ENCODE measurements at regions not wholly inside any gene's neighbourhood (a gene's known extent, or its start where the extent isn't known, plus 50 kb on each side); places are given as distances from the start of the nearest gene placed in this dataset.

GRCh38 chr3:72334681-72335457 lies 513.4 kb downstream of the SHQ1 start:
- no peak overlapping the region for H3K4me3 ChIP-seq (ENCODE audit: low read depth, low read length)
- H3K27me3 ChIP-seq (ENCODE audit: control insufficient read depth, insufficient read depth, low read length), result peaks cover 11% of the 10 kb centered on the region
- H3K9me3 ChIP-seq (ENCODE audit: control insufficient read depth, insufficient read depth, low read length), result no peaks in the 10 kb centered on the region
- peaks cover 44% of the 10 kb centered on the region for H3K4me1 ChIP-seq (ENCODE audit: control insufficient read depth, insufficient read depth, low read length)
- WGBS (ENCODE audit: insufficient coverage), result 57% methylated on average over 11 of the region's 14 CpGs
- DNase-seq (ENCODE audit: low read depth in 4 of 6, low spot score in 6 of 6), result peak in 3 of 6 donors; percentile 24 to 78 (median 73)
- no peak overlapping the region for H3K27ac ChIP-seq (ENCODE audit: low read depth, low read length)
- H3K36me3 ChIP-seq (ENCODE audit: control insufficient read depth, insufficient read depth, low read length), result no peaks in the 10 kb centered on the region

- peaks cover 11% of the 10 kb centered on the region for H3K27me3 ChIP-seq (ENCODE audit: control insufficient read depth, insufficient read depth, low read length)
- no peak overlapping the region for H3K4me3 ChIP-seq (ENCODE audit: low read depth, low read length)
- peaks cover 50% of the 10 kb centered on the region for H3K4me1 ChIP-seq (ENCODE audit: control insufficient read depth, insufficient read depth, low read length)
- no CpG with 5 or more reads among the region's 4 CpGs for WGBS (ENCODE audit: insufficient coverage)
- DNase-seq (ENCODE audit: low read depth in 4 of 6, low spot score in 6 of 6), result no peak
- H3K36me3 ChIP-seq (ENCODE audit: control insufficient read depth, insufficient read depth, low read length), result no peaks in the 10 kb centered on the region
- H3K9me3 ChIP-seq (ENCODE audit: control insufficient read depth, insufficient read depth, low read length), result no peaks in the 10 kb centered on the region
- H3K27ac ChIP-seq (ENCODE audit: low read depth, low read length), result no peak overlapping the region
Measured at GRCh38 chr3:72332689-72333088, 515.6 kb downstream of the SHQ1 start.

- H3K4me3 ChIP-seq (ENCODE audit: low read depth, low read length), result no peak overlapping the region
- no peaks in the 10 kb centered on the region for H3K9me3 ChIP-seq (ENCODE audit: control insufficient read depth, insufficient read depth, low read length)
- no peak overlapping the region for H3K27ac ChIP-seq (ENCODE audit: low read depth, low read length)
- DNase-seq (ENCODE audit: low read depth in 4 of 6, low spot score in 6 of 6), result no peak
- no peaks in the 10 kb centered on the region for H3K36me3 ChIP-seq (ENCODE audit: control insufficient read depth, insufficient read depth, low read length)
- peaks cover 10% of the 10 kb centered on the region for H3K27me3 ChIP-seq (ENCODE audit: control insufficient read depth, insufficient read depth, low read length)
- 87% methylated on average over 3 of the region's 5 CpGs for WGBS (ENCODE audit: insufficient coverage)
- peaks cover 47% of the 10 kb centered on the region for H3K4me1 ChIP-seq (ENCODE audit: control insufficient read depth, insufficient read depth, low read length)
Measured at GRCh38 chr3:72332036-72332435, 516.2 kb downstream of the SHQ1 start.

GRCh38 chr3:72331076-72331475 lies 517.2 kb downstream of the SHQ1 start:
- whole genome bisulfite sequencing (ENCODE audit: insufficient coverage), result 49% methylated on average over 5 of the region's 6 CpGs
- H3K4me1 ChIP-seq (ENCODE audit: control insufficient read depth, insufficient read depth, low read length), result peaks cover 37% of the 10 kb centered on the region
- H3K4me3 ChIP-seq (ENCODE audit: low read depth, low read length), result no peak overlapping the region
- H3K27ac ChIP-seq (ENCODE audit: low read depth, low read length), result no peak overlapping the region
- H3K27me3 ChIP-seq (ENCODE audit: control insufficient read depth, insufficient read depth, low read length), result peaks cover 4% of the 10 kb centered on the region
- H3K9me3 ChIP-seq (ENCODE audit: control insufficient read depth, insufficient read depth, low read length), result no peaks in the 10 kb centered on the region
- DNase-seq (ENCODE audit: low read depth in 4 of 6, low spot score in 6 of 6), result peak in 1 of 6 donors; percentile 30
- H3K36me3 ChIP-seq (ENCODE audit: control insufficient read depth, insufficient read depth, low read length), result no peaks in the 10 kb centered on the region

GRCh38 chr3:72329354-72329753 lies 518.9 kb downstream of the SHQ1 start:
- Histone ChIP-seq H3K27ac (ENCODE audit: low read depth, low read length) (no peak overlapping the region), H3K9me3 (ENCODE audit: control insufficient read depth, insufficient read depth, low read length) (no peaks in the 10 kb centered on the region), H3K27me3 (ENCODE audit: control insufficient read depth, insufficient read depth, low read length) (peaks cover 3% of the 10 kb centered on the region), H3K4me1 (ENCODE audit: control insufficient read depth, insufficient read depth, low read length) (peaks cover 25% of the 10 kb centered on the region), H3K4me3 (ENCODE audit: low read depth, low read length) (no peak overlapping the region), H3K36me3 (ENCODE audit: control insufficient read depth, insufficient read depth, low read length) (no peaks in the 10 kb centered on the region)
- 15% methylated on average over 7 of the region's 10 CpGs for WGBS (ENCODE audit: insufficient coverage)
- peak in 5 of 6 donors; percentile 51 to 95 (median 75) for DNase-seq (ENCODE audit: low read depth in 4 of 6, low spot score in 6 of 6)

GRCh38 chr3:72328755-72329277 lies 519.4 kb downstream of the SHQ1 start:
- peaks cover 3% of the 10 kb centered on the region for H3K27me3 ChIP-seq (ENCODE audit: control insufficient read depth, insufficient read depth, low read length)
- no peak overlapping the region for H3K4me3 ChIP-seq (ENCODE audit: low read depth, low read length)
- H3K27ac ChIP-seq (ENCODE audit: low read depth, low read length), result no peak overlapping the region
- H3K9me3 ChIP-seq (ENCODE audit: control insufficient read depth, insufficient read depth, low read length), result no peaks in the 10 kb centered on the region
- WGBS (ENCODE audit: insufficient coverage), result 53% methylated on average over 5 of the region's 6 CpGs
- H3K36me3 ChIP-seq (ENCODE audit: control insufficient read depth, insufficient read depth, low read length), result no peaks in the 10 kb centered on the region
- H3K4me1 ChIP-seq (ENCODE audit: control insufficient read depth, insufficient read depth, low read length), result peaks cover 25% of the 10 kb centered on the region
- DNase-seq (ENCODE audit: low read depth in 4 of 6, low spot score in 6 of 6), result peak in 1 of 6 donors; percentile 34

- Histone ChIP-seq H3K27ac (ENCODE audit: low read depth, low read length) (no peak overlapping the region), H3K4me1 (ENCODE audit: control insufficient read depth, insufficient read depth, low read length) (peaks cover 25% of the 10 kb centered on the region), H3K9me3 (ENCODE audit: control insufficient read depth, insufficient read depth, low read length) (no peaks in the 10 kb centered on the region), H3K4me3 (ENCODE audit: low read depth, low read length) (no peak overlapping the region), H3K27me3 (ENCODE audit: control insufficient read depth, insufficient read depth, low read length) (peaks cover 3% of the 10 kb centered on the region), H3K36me3 (ENCODE audit: control insufficient read depth, insufficient read depth, low read length) (no peaks in the 10 kb centered on the region)
- over 99% methylated on average over 5 of the region's 5 CpGs for WGBS (ENCODE audit: insufficient coverage)
- no peak for DNase-seq (ENCODE audit: low read depth in 4 of 6, low spot score in 6 of 6)
Measured at GRCh38 chr3:72327008-72327407, 521.2 kb downstream of the SHQ1 start.

- Histone ChIP-seq H3K9me3 (ENCODE audit: control insufficient read depth, insufficient read depth, low read length) (no peaks in the 10 kb centered on the region), H3K4me1 (ENCODE audit: control insufficient read depth, insufficient read depth, low read length) (peaks cover 7% of the 10 kb centered on the region), H3K27ac (ENCODE audit: low read depth, low read length) (no peak overlapping the region), H3K27me3 (ENCODE audit: control insufficient read depth, insufficient read depth, low read length) (no peaks in the 10 kb centered on the region), H3K36me3 (ENCODE audit: control insufficient read depth, insufficient read depth, low read length) (no peaks in the 10 kb centered on the region), H3K4me3 (ENCODE audit: low read depth, low read length) (no peak overlapping the region)
- DNase-seq (ENCODE audit: low read depth in 4 of 6, low spot score in 6 of 6), result no peak
- 98% methylated on average over 3 of the region's 3 CpGs for WGBS (ENCODE audit: insufficient coverage)
Measured at GRCh38 chr3:72324253-72324811, 523.9 kb downstream of the SHQ1 start.

GRCh38 chr3:72323773-72324172 lies 524.5 kb downstream of the SHQ1 start:
- no peak overlapping the region for H3K27ac ChIP-seq (ENCODE audit: low read depth, low read length)
- WGBS (ENCODE audit: insufficient coverage), result 95% methylated on average over 6 of the region's 6 CpGs
- DNase-seq (ENCODE audit: low read depth in 4 of 6, low spot score in 6 of 6), result no peak
- H3K27me3 ChIP-seq (ENCODE audit: control insufficient read depth, insufficient read depth, low read length), result no peaks in the 10 kb centered on the region
- H3K36me3 ChIP-seq (ENCODE audit: control insufficient read depth, insufficient read depth, low read length), result no peaks in the 10 kb centered on the region
- no peak overlapping the region for H3K4me3 ChIP-seq (ENCODE audit: low read depth, low read length)
- peaks cover 3% of the 10 kb centered on the region for H3K4me1 ChIP-seq (ENCODE audit: control insufficient read depth, insufficient read depth, low read length)
- H3K9me3 ChIP-seq (ENCODE audit: control insufficient read depth, insufficient read depth, low read length), result no peaks in the 10 kb centered on the region
